AG04450 (cell line): ENCODE measurements at regions not wholly inside any gene's neighbourhood (a gene's known extent, or its start where the extent isn't known, plus 50 kb on each side); places are given as distances from the start of the nearest gene placed in this dataset.

ENCODE experiments used
- CTCF ChIA-PET: fragments of 300-600, 350-600 bp; formaldehyde crosslinking; extraction: SDS; loops from one replicate; lab custom pipeline; 2022; ENCODE audit warnings: antibody characterized with exemption, inconsistent platforms; lab: Charles Lee
- POLR2A ChIA-PET: fragments of 350-600 bp; formaldehyde crosslinking; extraction: SDS; loops from one replicate; lab custom pipeline; 2021; ENCODE audit warnings: antibody characterized with exemption, inconsistent platforms; lab: Yijun Ruan, JAX
- DNase-seq: peaks from one replicate; pipeline ENCODE4 v3.0.0-alpha.2; 2011; ENCODE audit warnings: low read depth, low spot score
- H3K27ac ChIP-seq: one replicate; pipeline ENCODE4 v1.5.1; 2012; ENCODE audit warnings: low read depth, low read length, control low read depth
- H3K27me3 ChIP-seq: one replicate; pipeline ENCODE4 v1.6.0; 2012; ENCODE audit warnings: low read length; ENCODE audit not compliant: control insufficient read depth, insufficient read depth
- H3K4me3 ChIP-seq: 2 replicates; pipeline ENCODE4 v1.5.1; 2011; ENCODE audit warnings: mild to moderate bottlenecking, low read depth, low read length, control low read depth
- H3K9me3 ChIP-seq: 2 replicates; pipeline ENCODE4 v1.5.1; 2012; ENCODE audit warnings: low read length; ENCODE audit not compliant: control insufficient read depth, insufficient read depth
- TF ChIP-seq, protein P1 (sequence below): IDR thresholded peaks from 2 replicates; pipeline ENCODE4 v1.5.1; 2011; ENCODE audit warnings: low read depth, low read length, control low read depth, inconsistent platforms

DNA sequence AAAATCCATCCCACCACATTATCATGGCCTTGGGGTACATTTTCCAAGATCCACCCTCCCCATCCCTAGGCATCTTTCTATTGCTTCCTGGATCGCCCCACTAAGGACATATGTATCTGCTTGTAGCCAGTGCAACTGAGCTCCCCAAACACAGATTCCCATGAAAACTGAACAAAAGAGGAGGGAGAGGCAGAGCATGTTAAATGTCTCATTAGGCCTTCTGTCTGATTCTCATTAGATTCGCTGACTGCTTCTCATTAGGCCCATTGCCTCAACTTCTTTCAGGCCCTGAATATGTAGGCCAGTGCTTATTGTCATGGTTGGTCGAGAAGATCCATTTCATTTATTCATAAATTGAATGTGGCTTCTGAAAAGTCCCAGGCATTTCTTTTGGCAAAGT lies 698.9 kb downstream of the INHBA start:
- ChIA-PET POLR2A (interaction anchor here (0.9 kb wide), 1 partner anchor 177 kb away, joined by 3 read pairs; no protein-coding TSS in a partner anchor), CTCF (interaction anchor here (0.6 to 2.1 kb wide), 12 partner anchors 8 to 701 kb away, joined by 3 to 11 read pairs (median 4); no protein-coding TSS in a partner anchor)
- TF ChIP-seq, protein P1, sequence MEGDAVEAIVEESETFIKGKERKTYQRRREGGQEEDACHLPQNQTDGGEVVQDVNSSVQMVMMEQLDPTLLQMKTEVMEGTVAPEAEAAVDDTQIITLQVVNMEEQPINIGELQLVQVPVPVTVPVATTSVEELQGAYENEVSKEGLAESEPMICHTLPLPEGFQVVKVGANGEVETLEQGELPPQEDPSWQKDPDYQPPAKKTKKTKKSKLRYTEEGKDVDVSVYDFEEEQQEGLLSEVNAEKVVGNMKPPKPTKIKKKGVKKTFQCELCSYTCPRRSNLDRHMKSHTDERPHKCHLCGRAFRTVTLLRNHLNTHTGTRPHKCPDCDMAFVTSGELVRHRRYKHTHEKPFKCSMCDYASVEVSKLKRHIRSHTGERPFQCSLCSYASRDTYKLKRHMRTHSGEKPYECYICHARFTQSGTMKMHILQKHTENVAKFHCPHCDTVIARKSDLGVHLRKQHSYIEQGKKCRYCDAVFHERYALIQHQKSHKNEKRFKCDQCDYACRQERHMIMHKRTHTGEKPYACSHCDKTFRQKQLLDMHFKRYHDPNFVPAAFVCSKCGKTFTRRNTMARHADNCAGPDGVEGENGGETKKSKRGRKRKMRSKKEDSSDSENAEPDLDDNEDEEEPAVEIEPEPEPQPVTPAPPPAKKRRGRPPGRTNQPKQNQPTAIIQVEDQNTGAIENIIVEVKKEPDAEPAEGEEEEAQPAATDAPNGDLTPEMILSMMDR, result no peak
- DNase-seq, result no peak
- peaks cover 2% of the 10 kb centered on the region; the same call in 1 of the 2 replicates for H3K9me3 ChIP-seq
- H3K27ac ChIP-seq, result no peak overlapping the region
- H3K27me3 ChIP-seq, result no peaks in the 10 kb centered on the region
- H3K4me3 ChIP-seq, result no peak overlapping the region

DNA sequence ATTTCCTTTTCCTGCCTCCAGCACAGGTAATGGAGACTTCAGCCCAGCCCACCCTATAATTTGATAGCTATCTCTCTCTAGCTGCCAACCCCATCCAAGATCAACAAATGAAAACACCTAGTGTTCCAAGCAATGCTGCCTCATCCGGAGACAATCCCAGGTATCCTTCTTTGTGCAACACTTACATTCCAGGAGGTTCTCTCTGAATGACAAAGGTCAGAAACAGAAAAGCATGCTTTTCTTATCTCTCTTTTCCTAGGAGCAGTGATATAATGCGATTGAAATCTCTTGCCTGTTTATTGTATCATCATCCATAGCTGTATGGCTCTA lies 699.3 kb downstream of the INHBA start:
- H3K9me3 ChIP-seq, result peaks cover 2% of the 10 kb centered on the region; the same call in 1 of the 2 replicates
- no peak overlapping the region for H3K27ac ChIP-seq
- no peak overlapping the region for H3K4me3 ChIP-seq
- ChIA-PET POLR2A (interaction anchor here (0.9 kb wide), 1 partner anchor 177 kb away, joined by 3 read pairs; no protein-coding TSS in a partner anchor), CTCF (interaction anchor here (0.6 to 2.1 kb wide), 13 partner anchors 8 to 701 kb away, joined by 3 to 11 read pairs (median 4); no protein-coding TSS in a partner anchor)
- no peak for DNase-seq
- TF ChIP-seq, protein P1, result no peak
- H3K27me3 ChIP-seq, result no peaks in the 10 kb centered on the region

DNA sequence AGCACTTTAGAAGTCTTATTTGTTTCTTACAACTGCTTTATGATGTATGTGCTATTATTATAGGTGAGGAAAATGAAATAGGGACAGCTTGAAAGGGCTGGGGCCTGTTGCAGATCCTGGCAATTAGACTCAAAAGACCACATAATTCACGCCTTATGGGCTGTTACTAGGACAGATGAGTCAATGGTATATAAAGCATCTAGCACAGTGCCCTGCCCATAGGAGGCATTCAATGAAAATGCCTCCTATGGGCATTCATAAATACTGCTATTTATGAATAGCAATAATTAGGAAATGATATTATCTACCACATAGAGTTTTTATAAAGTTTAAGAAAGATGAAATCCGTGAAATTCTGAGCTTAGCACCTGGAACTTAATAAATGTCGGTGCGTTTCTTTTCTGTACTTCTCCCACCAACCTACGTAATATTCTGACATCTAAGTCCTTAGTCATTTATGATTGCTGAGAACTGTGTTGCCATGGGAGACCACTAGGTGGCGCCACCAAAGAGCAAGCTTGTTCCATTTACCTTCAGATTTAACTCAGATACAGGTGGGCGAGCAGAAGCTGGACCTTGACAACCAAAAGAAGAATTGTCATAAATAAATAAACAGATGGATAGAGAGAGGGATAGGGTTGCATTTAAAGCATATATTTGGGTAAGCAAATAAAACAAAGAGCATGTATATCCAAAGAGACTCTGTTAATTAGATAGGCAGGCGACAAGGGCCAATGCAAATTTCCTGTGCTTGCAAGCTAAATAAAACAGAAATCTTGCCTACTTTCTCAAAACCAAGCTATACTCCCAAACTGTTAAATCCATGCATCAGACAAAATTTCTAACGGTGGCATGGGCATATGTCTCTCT lies 699.9 kb downstream of the INHBA start:
- ChIA-PET POLR2A (interaction anchor here (0.6 to 0.9 kb wide), 2 partner anchors 176 to 698 kb away, joined by 3 read pairs; no protein-coding TSS in a partner anchor), CTCF (interaction anchor here (0.6 to 2.1 kb wide), 14 partner anchors 9 to 702 kb away, joined by 3 to 11 read pairs (median 4); no protein-coding TSS in a partner anchor)
- no peaks in the 10 kb centered on the region for H3K9me3 ChIP-seq
- no peak overlapping the region for H3K27ac ChIP-seq
- TF ChIP-seq, protein P1, result peak; percentile 72
- no peak for DNase-seq
- H3K27me3 ChIP-seq, result no peaks in the 10 kb centered on the region
- H3K4me3 ChIP-seq, result no peak overlapping the region

DNA sequence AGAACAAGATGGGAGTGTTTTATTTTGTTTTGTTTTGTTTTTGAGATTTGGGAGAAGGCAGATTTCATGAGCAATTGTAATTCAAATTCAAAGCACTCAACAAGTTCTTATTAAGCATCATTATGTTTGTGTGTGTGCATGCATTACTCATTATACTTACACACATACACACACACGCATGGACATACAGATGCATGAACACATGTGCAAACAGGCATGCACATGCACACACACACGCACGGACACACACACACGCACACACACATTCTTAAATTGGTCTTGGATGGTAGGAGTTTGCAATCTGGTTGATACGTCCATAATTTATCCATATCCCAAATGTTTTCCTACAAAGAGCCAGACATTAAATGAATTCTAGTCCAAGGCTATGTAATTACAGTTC lies 702.8 kb downstream of the INHBA start:
- ChIA-PET POLR2A (no interaction called here), CTCF (no interaction called here)
- DNase-seq, result no peak
- H3K4me3 ChIP-seq, result no peak overlapping the region
- no peaks in the 10 kb centered on the region for H3K9me3 ChIP-seq
- no peak overlapping the region for H3K27ac ChIP-seq
- TF ChIP-seq, protein P1, result no peak
- no peaks in the 10 kb centered on the region for H3K27me3 ChIP-seq

DNA sequence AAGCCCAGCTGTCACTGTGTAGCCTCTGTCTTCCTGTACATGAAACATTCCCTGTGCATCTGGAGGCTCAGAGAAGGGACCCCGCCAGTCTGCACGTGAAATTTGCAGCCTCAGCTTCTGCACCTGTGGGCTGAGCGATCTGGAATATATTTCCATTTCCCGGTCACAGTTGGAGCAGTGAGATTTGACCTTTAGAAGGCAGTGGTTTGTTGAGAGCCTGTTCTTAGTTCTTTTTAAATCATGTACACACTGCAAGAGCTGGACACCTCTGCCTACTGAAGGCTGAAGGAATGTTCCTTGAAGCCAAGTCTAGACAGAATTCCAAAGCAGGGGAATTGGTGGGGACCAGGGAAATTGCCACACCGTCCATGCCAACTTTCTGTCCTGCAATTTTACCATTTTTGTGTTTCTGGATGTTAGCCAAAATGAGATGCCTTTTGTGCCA lies 706.6 kb downstream of the INHBA start:
- no peaks in the 10 kb centered on the region for H3K9me3 ChIP-seq
- no peak overlapping the region for H3K4me3 ChIP-seq
- no peak for DNase-seq
- H3K27me3 ChIP-seq, result no peaks in the 10 kb centered on the region
- ChIA-PET POLR2A (no interaction called here), CTCF (interaction anchor here (0.6 kb wide), 1 partner anchor 337 kb away, joined by 3 read pairs; no protein-coding TSS in a partner anchor)
- TF ChIP-seq, protein P1, result no peak
- H3K27ac ChIP-seq, result no peak overlapping the region
